Small intestine (tissue), 7 donors: ENCODE measurements at regions not wholly inside any gene's neighbourhood (a gene's known extent, or its start where the extent isn't known, plus 50 kb on each side); places are given as distances from the start of the nearest gene placed in this dataset.

Experiments used
- DNase-seq, 2 donors: peaks; one replicate each; pipeline versions ENCODE4 v3.0.0 to v3.0.0-alpha.2; 2013
- FAIRE-seq: peaks from 2 replicates; lab custom pipeline; 2012; peaks lifted over from hg19 to GRCh38; lab: Jason Lieb, UNC
- H3K27ac ChIP-seq, 3 donors: one replicate each; pipeline ENCODE4 v1.5.1; 2013; ENCODE audit warnings: low read length in 2 of 3, mild to moderate bottlenecking in 2 of 3, control low read depth in 1 of 3, inconsistent platforms in 1 of 3, low read depth in 1 of 3, moderate library complexity in 1 of 3
- H3K27me3 ChIP-seq, 3 donors: one replicate each; pipeline ENCODE4 v1.6.1; 2013; ENCODE audit warnings: low read length in 3 of 3, inconsistent platforms in 1 of 3; ENCODE audit not compliant: control insufficient read depth in 3 of 3, insufficient read depth in 3 of 3
- H3K36me3 ChIP-seq, 3 donors: one replicate each; pipeline ENCODE4 v1.6.1; 2013; ENCODE audit warnings: low read length in 3 of 3, inconsistent platforms in 1 of 3, low read depth in 1 of 3, mild to moderate bottlenecking in 1 of 3, moderate library complexity in 1 of 3; ENCODE audit not compliant: control insufficient read depth in 3 of 3, insufficient read depth in 2 of 3
- H3K4me1 ChIP-seq, 3 donors: one replicate each; pipeline ENCODE4 v1.6.1; 2013; ENCODE audit warnings: low read length in 2 of 3, inconsistent platforms in 1 of 3, low read depth in 1 of 3, mild to moderate bottlenecking in 1 of 3, moderate library complexity in 1 of 3; ENCODE audit not compliant: control insufficient read depth in 3 of 3, insufficient read depth in 2 of 3
- H3K4me3 ChIP-seq, 3 donors: one replicate each; pipeline ENCODE4 v1.5.1; 2013; ENCODE audit warnings: low read length in 3 of 3, control low read depth in 1 of 3, inconsistent platforms in 1 of 3, low read depth in 1 of 3, mild to moderate bottlenecking in 1 of 3, moderate library complexity in 1 of 3
- H3K9me3 ChIP-seq, 2 donors: one replicate each; pipeline ENCODE4 v1.6.1; 2013; ENCODE audit warnings: low read depth in 1 of 2, low read length in 1 of 2; ENCODE audit not compliant: control insufficient read depth in 2 of 2, insufficient read depth in 1 of 2
- WGBS, 3 donors: extraction: QIAGEN DNeasy Blood & Tissue Kit; methylation state at CpG; one replicate each; pipeline ENCODE4 v1.1.7; 2013; 5-methylcytosine and 5-hydroxymethylcytosine counted together
- donor health status: healthy with polysubstance abuse.
- donor health status: control.
- donor health status: control.
- donor health status: Bipolar disorder and iron deficiency.
- donor health status: healthy.

GRCh38 chr5:130462516-130462915, 558.3 kb downstream of the CHSY3 start:
- Histone ChIP-seq H3K9me3 (peaks cover 0 to 6% of the 10 kb centered on the region in 2 donors), H3K4me3 (no peak overlapping the region), H3K4me1 (no peaks in the 10 kb centered on the region), H3K27ac (no peak overlapping the region), H3K36me3 (no peaks in the 10 kb centered on the region), H3K27me3 (no peaks in the 10 kb centered on the region)
- 86 to 92% (median 90%) methylated on average over 1 of the region's 1 CpG for WGBS, 3 donors
- DNase-seq (no peak), FAIRE-seq (no peak)

- Histone ChIP-seq H3K4me3 (no peak overlapping the region), H3K36me3 (no peaks in the 10 kb centered on the region), H3K9me3 (peaks cover 0 to 20% of the 10 kb centered on the region in 2 donors), H3K27me3 (no peaks in the 10 kb centered on the region), H3K4me1 (no peaks in the 10 kb centered on the region), H3K27ac (no peak overlapping the region)
- 84 to 92% (median 86%) methylated on average over 2 of the region's 2 CpGs for WGBS, 3 donors
- FAIRE-seq: no peak
- DNase-seq: no peak
Observed at GRCh38 chr5:130455175-130455574, 550.9 kb downstream of the CHSY3 start.

GRCh38 chr5:130452744-130453143, 548.5 kb downstream of the CHSY3 start:
- WGBS, 3 donors: 82 to 90% (median 83%) methylated on average over 1 of the region's 1 CpG
- no peaks in the 10 kb centered on the region for H3K36me3 ChIP-seq
- H3K4me3 ChIP-seq: no peak overlapping the region
- no peaks in the 10 kb centered on the region for H3K4me1 ChIP-seq
- DNase-seq: no peak
- peaks cover 0 to 19% of the 10 kb centered on the region in 2 donors for H3K9me3 ChIP-seq
- no peaks in the 10 kb centered on the region for H3K27me3 ChIP-seq
- no peak overlapping the region for H3K27ac ChIP-seq
- no peak for FAIRE-seq

- 51 to 74% (median 55%) methylated on average over 1 of the region's 1 CpG for WGBS, 3 donors
- peak; percentile 79 for FAIRE-seq
Observed at GRCh38 chr5:130436430-130436829, 532.2 kb downstream of the CHSY3 start.

GRCh38 chr5:130427222-130427955, 523.1 kb downstream of the CHSY3 start:
- Histone ChIP-seq H3K27me3 (no peaks in the 10 kb centered on the region), H3K9me3 (no peaks in the 10 kb centered on the region), H3K27ac (no peak overlapping the region), H3K4me1 (peaks cover 0 to 5% (median 0%) of the 10 kb centered on the region in 3 donors), H3K36me3 (no peaks in the 10 kb centered on the region), H3K4me3 (no peak overlapping the region)
- FAIRE-seq: no peak
- WGBS, 3 donors: 77 to 86% (median 84%) methylated on average over 6 of the region's 6 CpGs
- DNase-seq: no peak

More at GRCh38 chr5:130436430-130436829, 532.2 kb downstream of the CHSY3 start:
- no peak overlapping the region for H3K27ac ChIP-seq
- H3K4me1 ChIP-seq: no peaks in the 10 kb centered on the region
- H3K27me3 ChIP-seq: no peaks in the 10 kb centered on the region
- no peaks in the 10 kb centered on the region for H3K36me3 ChIP-seq
- H3K9me3 ChIP-seq: peaks cover 5 to 11% of the 10 kb centered on the region in 2 donors
- H3K4me3 ChIP-seq: no peak overlapping the region
- no peak for DNase-seq

- DNase-seq (peak in 1 of 2 donors; percentile 19), FAIRE-seq (no peak)
- H3K36me3 ChIP-seq: no peaks in the 10 kb centered on the region
- H3K4me3 ChIP-seq: no peak overlapping the region
- no peaks in the 10 kb centered on the region for H3K9me3 ChIP-seq
- no peak overlapping the region for H3K27ac ChIP-seq
- no peaks in the 10 kb centered on the region for H3K27me3 ChIP-seq
- peaks cover 0 to 5% (median 0%) of the 10 kb centered on the region in 3 donors for H3K4me1 ChIP-seq
- WGBS, 3 donors: 51 to 66% (median 52%) methylated on average over 2 of the region's 2 CpGs
Observed at GRCh38 chr5:130425424-130425823, 521.2 kb downstream of the CHSY3 start.

GRCh38 chr5:130424341-130424740, 520.1 kb downstream of the CHSY3 start:
- 45 to 48% (median 45%) methylated on average over 2 of the region's 2 CpGs for WGBS, 3 donors
- peaks cover 0 to 5% (median 0%) of the 10 kb centered on the region in 3 donors for H3K4me1 ChIP-seq
- no peaks in the 10 kb centered on the region for H3K36me3 ChIP-seq
- H3K27me3 ChIP-seq: no peaks in the 10 kb centered on the region
- H3K4me3 ChIP-seq: no peak overlapping the region
- no peak for DNase-seq
- no peaks in the 10 kb centered on the region for H3K9me3 ChIP-seq
- no peak overlapping the region for H3K27ac ChIP-seq
- no peak for FAIRE-seq

GRCh38 chr5:130402906-130403305, 498.6 kb downstream of the CHSY3 start:
- WGBS, 3 donors: 56 to 64% (median 58%) methylated on average over 7 of the region's 7 CpGs
- Histone ChIP-seq H3K9me3 (peaks cover 0 to 8% of the 10 kb centered on the region in 2 donors), H3K27ac (no peak overlapping the region), H3K36me3 (no peaks in the 10 kb centered on the region), H3K27me3 (no peaks in the 10 kb centered on the region), H3K4me3 (no peak overlapping the region), H3K4me1 (no peaks in the 10 kb centered on the region)
- no peak for FAIRE-seq
- DNase-seq: no peak

- FAIRE-seq (no peak), DNase-seq (no peak)
- H3K36me3 ChIP-seq: no peaks in the 10 kb centered on the region
- H3K4me3 ChIP-seq: no peak overlapping the region
- H3K27me3 ChIP-seq: no peaks in the 10 kb centered on the region
- no peaks in the 10 kb centered on the region for H3K4me1 ChIP-seq
- H3K27ac ChIP-seq: no peak overlapping the region
- H3K9me3 ChIP-seq: peaks cover 0 to 8% of the 10 kb centered on the region in 2 donors
Observed at GRCh38 chr5:130400091-130400490, 495.8 kb downstream of the CHSY3 start.
